Prostate gland (tissue), 2 donors: ENCODE measurements at regions not wholly inside any gene's neighbourhood (a gene's known extent, or its start where the extent isn't known, plus 50 kb on each side); places are given as distances from the start of the nearest gene placed in this dataset.

Experiments
- POLR2A ChIP-seq: fragments of 450-650 bp; IDR thresholded peaks from one replicate; pipeline ENCODE4 v1.6.1; 2016; ENCODE audit warnings: antibody characterized with exemption, mild to moderate bottlenecking
- POLR2AphosphoS5 ChIP-seq: sonication (generic); formaldehyde crosslinking; IDR thresholded peaks from one replicate; pipeline ENCODE4 v1.6.1; 2017; ENCODE audit warnings: antibody characterized with exemption
- TF ChIP-seq, protein P1 (sequence below), 4 experiments: fragments of 200-600 bp in 2 of 4; fragments of 450-650 bp in 2 of 4; sonication (generic) in 2 of 4; IDR thresholded peaks; 1 replicate in 3 of 4; 2 replicates in 1 of 4; pipeline ENCODE4 v1.5.1; 2016 to 2019; ENCODE audit warnings: antibody characterized with exemption in 4 of 4, mild to moderate bottlenecking in 2 of 4, moderate library complexity in 2 of 4

DNA sequence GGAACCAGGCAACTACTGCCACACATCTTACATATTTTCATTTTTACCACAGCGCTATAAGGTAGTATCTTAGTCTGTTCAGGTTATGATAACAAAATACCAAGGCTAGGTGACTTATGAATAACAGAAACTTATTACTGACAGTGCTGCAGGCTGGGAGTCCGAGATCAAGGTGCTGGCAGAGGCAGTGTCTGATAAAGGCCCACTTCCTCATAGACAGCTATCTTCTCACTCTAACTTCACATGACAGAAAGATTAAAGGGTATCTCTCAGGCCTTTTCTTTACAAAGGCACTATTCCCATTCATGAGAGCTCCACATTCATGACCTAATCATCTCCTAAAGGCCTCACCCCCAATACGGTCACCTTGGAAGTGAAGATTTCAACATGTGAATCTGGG, 59.8 kb upstream of the MDM1 start:
- TF ChIP-seq POLR2A (no peak), POLR2AphosphoS5 (no peak)
- TF ChIP-seq, protein P1, sequence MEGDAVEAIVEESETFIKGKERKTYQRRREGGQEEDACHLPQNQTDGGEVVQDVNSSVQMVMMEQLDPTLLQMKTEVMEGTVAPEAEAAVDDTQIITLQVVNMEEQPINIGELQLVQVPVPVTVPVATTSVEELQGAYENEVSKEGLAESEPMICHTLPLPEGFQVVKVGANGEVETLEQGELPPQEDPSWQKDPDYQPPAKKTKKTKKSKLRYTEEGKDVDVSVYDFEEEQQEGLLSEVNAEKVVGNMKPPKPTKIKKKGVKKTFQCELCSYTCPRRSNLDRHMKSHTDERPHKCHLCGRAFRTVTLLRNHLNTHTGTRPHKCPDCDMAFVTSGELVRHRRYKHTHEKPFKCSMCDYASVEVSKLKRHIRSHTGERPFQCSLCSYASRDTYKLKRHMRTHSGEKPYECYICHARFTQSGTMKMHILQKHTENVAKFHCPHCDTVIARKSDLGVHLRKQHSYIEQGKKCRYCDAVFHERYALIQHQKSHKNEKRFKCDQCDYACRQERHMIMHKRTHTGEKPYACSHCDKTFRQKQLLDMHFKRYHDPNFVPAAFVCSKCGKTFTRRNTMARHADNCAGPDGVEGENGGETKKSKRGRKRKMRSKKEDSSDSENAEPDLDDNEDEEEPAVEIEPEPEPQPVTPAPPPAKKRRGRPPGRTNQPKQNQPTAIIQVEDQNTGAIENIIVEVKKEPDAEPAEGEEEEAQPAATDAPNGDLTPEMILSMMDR (IDR thresholded peaks at IDR 0.05): no peak
